Activated T-cell treated with anti-CD3 and anti-CD28 coated beads for 1 hour (primary cell): ENCODE measurements at regions not wholly inside any gene's neighbourhood (a gene's known extent, or its start where the extent isn't known, plus 50 kb on each side); places are given as distances from the start of the nearest gene placed in this dataset.

Experiments used
- DNase-seq: peaks from one replicate; pipeline ENCODE4 v3.0.0-alpha.2; 2020; ENCODE audit warnings: low read depth

- DNase-seq = no peak
Measured at GRCh38 chr17:72578817-72579470, 458.1 kb downstream of the SOX9 start.

GRCh38 chr17:72579990-72580320 lies 459.1 kb downstream of the SOX9 start:
- no peak for DNase-seq

GRCh38 chr17:72580321-72581127 lies 459.7 kb downstream of the SOX9 start:
- no peak for DNase-seq

- DNase-seq = no peak
Measured at GRCh38 chr17:72587156-72587555, 466.3 kb downstream of the SOX9 start.

- DNase-seq = no peak
Measured at GRCh38 chr17:72587773-72588511, 467.1 kb downstream of the SOX9 start.

- no peak for DNase-seq
Measured at GRCh38 chr17:72588561-72588960, 467.7 kb downstream of the SOX9 start.

- DNase-seq = no peak
Measured at GRCh38 chr17:72588961-72589360, 468.1 kb downstream of the SOX9 start.

GRCh38 chr17:72590382-72590781 lies 469.6 kb downstream of the SOX9 start:
- no peak for DNase-seq

GRCh38 chr17:72590882-72591281 lies 470.1 kb downstream of the SOX9 start:
- DNase-seq = no peak

GRCh38 chr17:72591289-72592241 lies 470.7 kb downstream of the SOX9 start:
- DNase-seq = no peak

- DNase-seq = peak; percentile 27
Measured at GRCh38 chr17:72592242-72592966, 471.6 kb downstream of the SOX9 start.

- DNase-seq = no peak
Measured at GRCh38 chr17:72592967-72593325, 472.1 kb downstream of the SOX9 start.

GRCh38 chr17:72594248-72594647 lies 473.4 kb downstream of the SOX9 start:
- no peak for DNase-seq
